Astrocyte (in vitro differentiated cells and primary cell): ENCODE measurements at regions not wholly inside any gene's neighbourhood (a gene's known extent, or its start where the extent isn't known, plus 50 kb on each side); places are given as distances from the start of the nearest gene placed in this dataset.

Source experiments
- EZH2 ChIP-seq: IDR thresholded peaks from 2 replicates; pipeline ENCODE4 v1.6.1; 2012; ENCODE audit warnings: mild to moderate bottlenecking, low read length, inconsistent platforms; ENCODE audit not compliant: insufficient read depth
- TF ChIP-seq, protein P1 (sequence below): IDR thresholded peaks from 2 replicates; pipeline ENCODE4 v1.5.1; 2011; ENCODE audit warnings: low read depth, mild to moderate bottlenecking, inconsistent platforms, low read length, moderate library complexity; ENCODE audit not compliant: insufficient read depth

DNA sequence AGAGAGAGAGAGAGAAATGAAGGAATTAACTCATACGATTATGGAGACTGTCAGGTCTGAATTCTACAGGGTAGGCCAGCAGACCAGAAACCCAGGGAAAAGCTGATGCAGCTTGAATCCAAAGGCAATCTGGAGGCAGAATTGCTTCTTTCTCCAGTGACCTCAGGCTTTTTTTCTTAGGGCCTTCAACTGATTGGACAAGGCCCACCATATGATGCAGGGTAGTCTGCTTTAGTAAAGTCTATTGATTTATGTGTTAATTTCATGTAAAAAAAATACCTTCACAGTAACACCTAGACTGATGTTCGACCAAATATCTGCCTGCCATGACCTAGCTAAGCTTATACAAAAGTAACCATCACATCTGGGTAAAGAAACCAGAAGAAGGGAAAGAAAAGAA lies 71.1 kb downstream of the MZT1 start:
- TF ChIP-seq, protein P1, sequence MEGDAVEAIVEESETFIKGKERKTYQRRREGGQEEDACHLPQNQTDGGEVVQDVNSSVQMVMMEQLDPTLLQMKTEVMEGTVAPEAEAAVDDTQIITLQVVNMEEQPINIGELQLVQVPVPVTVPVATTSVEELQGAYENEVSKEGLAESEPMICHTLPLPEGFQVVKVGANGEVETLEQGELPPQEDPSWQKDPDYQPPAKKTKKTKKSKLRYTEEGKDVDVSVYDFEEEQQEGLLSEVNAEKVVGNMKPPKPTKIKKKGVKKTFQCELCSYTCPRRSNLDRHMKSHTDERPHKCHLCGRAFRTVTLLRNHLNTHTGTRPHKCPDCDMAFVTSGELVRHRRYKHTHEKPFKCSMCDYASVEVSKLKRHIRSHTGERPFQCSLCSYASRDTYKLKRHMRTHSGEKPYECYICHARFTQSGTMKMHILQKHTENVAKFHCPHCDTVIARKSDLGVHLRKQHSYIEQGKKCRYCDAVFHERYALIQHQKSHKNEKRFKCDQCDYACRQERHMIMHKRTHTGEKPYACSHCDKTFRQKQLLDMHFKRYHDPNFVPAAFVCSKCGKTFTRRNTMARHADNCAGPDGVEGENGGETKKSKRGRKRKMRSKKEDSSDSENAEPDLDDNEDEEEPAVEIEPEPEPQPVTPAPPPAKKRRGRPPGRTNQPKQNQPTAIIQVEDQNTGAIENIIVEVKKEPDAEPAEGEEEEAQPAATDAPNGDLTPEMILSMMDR: no peak
- TF ChIP-seq EZH2: no peak
